IPS-20b (cell line): ENCODE measurements at regions not wholly inside any gene's neighbourhood (a gene's known extent, or its start where the extent isn't known, plus 50 kb on each side); places are given as distances from the start of the nearest gene placed in this dataset.

Source experiments
- H3K27ac ChIP-seq: one replicate; pipeline ENCODE4 v1.5.1; 2013; ENCODE audit warnings: low read length
- H3K27me3 ChIP-seq: 2 replicates; pipeline ENCODE4 v1.6.1; 2013; ENCODE audit warnings: mild to moderate bottlenecking, low read length, inconsistent platforms; ENCODE audit not compliant: insufficient read depth
- H3K36me3 ChIP-seq: 2 replicates; pipeline ENCODE4 v1.6.1; 2013; ENCODE audit warnings: low read depth, mild to moderate bottlenecking, inconsistent platforms, low read length, moderate library complexity; ENCODE audit not compliant: insufficient read depth
- H3K4me1 ChIP-seq: 2 replicates; pipeline ENCODE4 v1.6.1; 2013; ENCODE audit warnings: mild to moderate bottlenecking, control low read depth, inconsistent platforms, low read length, moderate library complexity; ENCODE audit not compliant: insufficient read depth
- H3K4me3 ChIP-seq: 2 replicates; pipeline ENCODE4 v1.5.1; 2013; ENCODE audit warnings: mild to moderate bottlenecking, low read length, inconsistent platforms
- H3K9ac ChIP-seq: 2 replicates; pipeline ENCODE4 v1.6.1; 2013; ENCODE audit warnings: low read depth, mild to moderate bottlenecking, inconsistent platforms, low read length, moderate library complexity
- H3K9me3 ChIP-seq: 2 replicates; pipeline ENCODE4 v1.6.1; 2013; ENCODE audit warnings: mild to moderate bottlenecking, low read depth, low read length, inconsistent platforms; ENCODE audit not compliant: insufficient read depth

DNA sequence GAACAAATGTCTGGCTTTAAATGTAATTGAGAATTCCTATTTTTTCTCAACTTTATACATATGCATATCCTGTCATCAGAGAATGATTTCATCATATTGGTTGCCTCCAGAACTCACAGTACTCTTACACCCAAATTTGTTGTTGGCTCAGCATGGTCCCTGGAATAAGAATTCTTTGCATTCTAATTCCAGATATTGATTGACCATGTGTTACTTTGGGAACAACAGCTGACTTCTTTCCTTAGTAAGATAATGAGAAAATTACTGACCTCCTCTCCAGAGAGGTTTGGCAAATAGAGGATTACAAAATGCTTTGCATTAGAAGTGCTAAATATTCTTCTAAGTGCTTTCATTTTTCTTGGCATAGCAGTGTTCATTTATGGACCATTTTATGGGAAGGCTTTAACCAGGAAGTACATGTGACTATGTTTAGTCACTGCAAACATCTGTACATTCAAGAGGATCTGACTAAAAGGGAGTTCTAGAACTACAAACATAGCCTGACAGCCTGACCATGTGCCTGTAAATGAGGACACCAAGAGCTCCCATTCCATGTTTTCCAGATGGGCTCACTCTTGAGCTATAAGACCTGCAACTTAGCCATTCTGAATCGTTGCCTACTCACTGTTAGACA lies 391.6 kb upstream of the DPPA4 start:
- Histone ChIP-seq H3K27ac (no peak overlapping the region), H3K4me1 (no peaks in the 10 kb centered on the region), H3K36me3 (no peaks in the 10 kb centered on the region), H3K27me3 (no peaks in the 10 kb centered on the region), H3K9ac (no peak overlapping the region), H3K4me3 (no peak overlapping the region), H3K9me3 (no peaks in the 10 kb centered on the region)

GRCh38 chr3:109731639-109732473 lies 394.5 kb upstream of the DPPA4 start:
- no peak overlapping the region for H3K27ac ChIP-seq

DNA sequence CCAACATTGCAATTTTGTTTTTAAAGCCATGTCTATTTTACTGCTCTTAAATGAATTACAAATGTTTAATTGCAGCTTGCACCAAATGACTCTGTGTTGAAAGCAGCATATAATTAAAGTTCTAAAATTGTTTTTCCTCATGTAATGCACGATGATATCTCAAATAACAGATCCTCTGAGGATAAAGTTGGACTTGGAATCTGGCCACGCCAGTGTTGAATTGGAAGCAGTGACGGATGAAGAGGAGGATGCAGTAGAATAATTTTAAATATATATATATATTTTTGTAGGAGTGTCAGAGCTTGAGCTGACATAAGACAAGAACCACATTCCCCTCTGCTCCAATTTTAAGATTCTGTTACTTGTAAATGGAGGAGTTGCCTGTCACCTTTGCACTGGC lies 406.6 kb upstream of the DPPA4 start:
- Histone ChIP-seq H3K9me3 (peaks cover 4% of the 10 kb centered on the region), H3K27me3 (no peaks in the 10 kb centered on the region), H3K9ac (no peak overlapping the region), H3K36me3 (no peaks in the 10 kb centered on the region), H3K4me1 (no peaks in the 10 kb centered on the region), H3K27ac (no peak overlapping the region), H3K4me3 (no peak overlapping the region)

More at GRCh38 chr3:109731639-109732473, 394.5 kb upstream of the DPPA4 start:
- H3K9ac ChIP-seq = no peak overlapping the region
- no peak overlapping the region for H3K4me3 ChIP-seq
- peaks cover 7% of the 10 kb centered on the region for H3K9me3 ChIP-seq
- no peaks in the 10 kb centered on the region for H3K27me3 ChIP-seq
- no peaks in the 10 kb centered on the region for H3K4me1 ChIP-seq
- no peaks in the 10 kb centered on the region for H3K36me3 ChIP-seq

DNA sequence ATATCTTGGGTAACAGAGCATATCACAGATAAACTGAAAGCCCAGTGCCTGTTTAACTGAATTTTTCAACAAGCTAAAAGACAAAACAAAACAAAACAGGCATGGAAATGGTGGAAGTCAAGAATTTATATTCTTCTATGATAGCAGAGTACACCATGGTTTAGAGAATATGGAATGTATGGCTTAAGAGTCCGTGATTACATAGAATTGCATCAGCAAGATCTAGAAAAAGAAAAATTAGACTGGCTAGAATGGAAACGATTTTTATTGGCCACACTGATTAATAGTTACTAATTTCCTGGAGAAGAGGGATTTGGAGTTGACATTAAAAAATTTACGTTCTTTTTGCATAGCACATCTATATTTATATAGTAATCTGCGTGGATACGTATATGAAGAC lies 435.2 kb upstream of the DPPA4 start:
- H3K9ac ChIP-seq = no peak overlapping the region
- H3K27me3 ChIP-seq = no peaks in the 10 kb centered on the region
- no peaks in the 10 kb centered on the region for H3K4me1 ChIP-seq
- H3K36me3 ChIP-seq = no peaks in the 10 kb centered on the region
- no peak overlapping the region for H3K27ac ChIP-seq
- no peaks in the 10 kb centered on the region; the same call in 1 of the 2 replicates for H3K9me3 ChIP-seq
- H3K4me3 ChIP-seq = no peak overlapping the region

GRCh38 chr3:109774108-109774507 lies 436.8 kb upstream of the DPPA4 start:
- no peak overlapping the region for H3K27ac ChIP-seq
- H3K27me3 ChIP-seq = no peaks in the 10 kb centered on the region
- no peaks in the 10 kb centered on the region; the same call in 1 of the 2 replicates for H3K9me3 ChIP-seq
- H3K4me1 ChIP-seq = no peaks in the 10 kb centered on the region
- H3K36me3 ChIP-seq = no peaks in the 10 kb centered on the region
- H3K9ac ChIP-seq = no peak overlapping the region
- H3K4me3 ChIP-seq = no peak overlapping the region

DNA sequence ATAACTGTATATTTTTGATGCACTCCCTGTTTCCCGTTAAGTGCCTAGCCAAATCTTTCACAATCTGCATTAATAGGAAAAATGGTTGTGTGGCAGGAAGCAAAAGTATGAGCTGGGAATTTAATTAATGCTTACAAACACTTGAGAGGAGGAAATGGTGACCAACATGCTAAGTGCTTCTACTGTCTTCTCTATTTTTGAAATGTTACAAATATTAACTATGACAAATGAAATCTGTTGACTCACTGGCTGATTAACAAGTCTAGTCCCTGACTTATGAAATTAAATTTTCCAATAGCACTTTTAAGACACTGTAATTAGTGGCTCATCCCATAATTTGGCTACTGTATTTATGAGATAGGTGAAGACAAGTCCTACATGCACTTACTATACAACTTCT lies 446.9 kb upstream of the DPPA4 start:
- Histone ChIP-seq H3K4me1 (no peaks in the 10 kb centered on the region), H3K27me3 (no peaks in the 10 kb centered on the region), H3K9me3 (no peaks in the 10 kb centered on the region; the same call in 1 of the 2 replicates), H3K27ac (no peak overlapping the region), H3K9ac (no peak overlapping the region), H3K4me3 (no peak overlapping the region), H3K36me3 (no peaks in the 10 kb centered on the region)

GRCh38 chr3:109784852-109785631 lies 447.7 kb upstream of the DPPA4 start:
- Histone ChIP-seq H3K27me3 (no peaks in the 10 kb centered on the region), H3K36me3 (no peaks in the 10 kb centered on the region), H3K27ac (no peak overlapping the region), H3K4me3 (no peak overlapping the region), H3K4me1 (no peaks in the 10 kb centered on the region), H3K9ac (no peak overlapping the region), H3K9me3 (no peaks in the 10 kb centered on the region; the same call in 1 of the 2 replicates)

- Histone ChIP-seq H3K9me3 (no peaks in the 10 kb centered on the region), H3K9ac (no peak overlapping the region), H3K27ac (no peak overlapping the region), H3K4me3 (no peak overlapping the region), H3K36me3 (no peaks in the 10 kb centered on the region), H3K4me1 (no peaks in the 10 kb centered on the region), H3K27me3 (no peaks in the 10 kb centered on the region)
Observed at GRCh38 chr3:109803274-109803673, 465.9 kb upstream of the DPPA4 start.

DNA sequence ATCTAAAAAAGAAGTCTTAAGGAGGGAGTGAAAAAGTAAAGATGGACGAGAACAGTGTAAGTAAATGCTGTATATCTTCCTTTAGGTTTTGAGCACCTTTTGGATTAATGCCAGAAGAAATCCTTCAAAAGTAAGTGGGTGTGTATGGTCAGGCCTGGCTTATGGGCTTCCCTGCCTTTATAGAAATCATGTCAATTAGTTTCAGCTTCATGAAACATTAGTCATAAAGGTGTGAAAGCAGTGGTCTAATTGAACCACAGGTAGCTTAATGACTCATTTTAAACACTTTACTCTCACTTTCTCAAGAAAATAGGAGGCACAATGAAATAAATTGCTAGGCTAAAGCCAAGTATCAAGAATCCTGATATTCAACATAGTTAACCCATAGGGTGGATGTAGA lies 467.4 kb upstream of the DPPA4 start:
- H3K36me3 ChIP-seq = no peaks in the 10 kb centered on the region
- no peaks in the 10 kb centered on the region for H3K9me3 ChIP-seq
- H3K27me3 ChIP-seq = no peaks in the 10 kb centered on the region
- H3K4me3 ChIP-seq = no peak overlapping the region
- no peak overlapping the region for H3K27ac ChIP-seq
- no peaks in the 10 kb centered on the region for H3K4me1 ChIP-seq
- H3K9ac ChIP-seq = no peak overlapping the region

GRCh38 chr3:109806929-109807328 lies 469.6 kb upstream of the DPPA4 start:
- H3K36me3 ChIP-seq = no peaks in the 10 kb centered on the region
- no peak overlapping the region for H3K27ac ChIP-seq
- H3K27me3 ChIP-seq = no peaks in the 10 kb centered on the region
- no peak overlapping the region for H3K9ac ChIP-seq
- H3K4me3 ChIP-seq = no peak overlapping the region
- H3K4me1 ChIP-seq = no peaks in the 10 kb centered on the region
- H3K9me3 ChIP-seq = no peaks in the 10 kb centered on the region

DNA sequence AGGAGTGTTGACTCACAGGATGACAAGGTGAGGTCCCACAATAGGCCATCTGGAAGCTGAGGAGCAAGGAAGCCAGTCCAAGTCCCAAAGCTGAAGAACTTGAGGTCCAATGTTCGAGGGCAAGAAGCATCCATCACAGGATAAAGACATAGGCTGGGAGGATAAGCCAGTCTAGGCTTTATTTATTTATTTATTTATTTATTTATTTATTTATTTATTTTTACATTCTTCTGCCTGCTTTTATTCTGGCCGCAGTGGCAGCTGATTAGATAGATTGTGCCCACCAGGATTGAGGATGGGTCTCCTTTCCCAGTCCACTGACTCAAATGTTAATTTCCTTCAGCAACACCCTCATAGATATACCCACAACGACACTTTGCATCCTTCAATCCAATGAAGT lies 472.2 kb upstream of the DPPA4 start:
- no peak overlapping the region for H3K27ac ChIP-seq
- H3K9ac ChIP-seq = no peak overlapping the region
- no peaks in the 10 kb centered on the region for H3K9me3 ChIP-seq
- no peaks in the 10 kb centered on the region for H3K4me1 ChIP-seq
- no peaks in the 10 kb centered on the region for H3K27me3 ChIP-seq
- no peaks in the 10 kb centered on the region for H3K36me3 ChIP-seq
- no peak overlapping the region for H3K4me3 ChIP-seq
